SK-N-SH (cell line): ENCODE measurements at regions not wholly inside any gene's neighbourhood (a gene's known extent, or its start where the extent isn't known, plus 50 kb on each side); places are given as distances from the start of the nearest gene placed in this dataset.
A peak's percentile ranks its signal among the peaks of the same experiment; 100 is the strongest.

Experiments
- CTCF ChIA-PET: fragments of 300-600, 350-600 bp; formaldehyde crosslinking; extraction: SDS; loops from one replicate; lab custom pipeline; 2021; lab: Yijun Ruan, JAX
- POLR2A ChIA-PET: fragments of 350-600 bp; sonication (Branson Sonifier 250); formaldehyde crosslinking; extraction: SDS; loops from one replicate; lab custom pipeline; 2020; ENCODE audit warnings: antibody characterized with exemption, inconsistent platforms; lab: Yijun Ruan, JAX
- DNase-seq: peaks from one replicate; pipeline ENCODE4 v3.0.0; 2012
- H2AFZ ChIP-seq: fragments of 200-600 bp; sonication (generic); 2 replicates; pipeline ENCODE4 v1.8.1; 2016; ENCODE audit warnings: antibody characterized with exemption, mild to moderate bottlenecking, low read depth
- H3F3A ChIP-seq: fragments of 200-600 bp; sonication (generic); replicated peaks from 2 replicates; pipeline ENCODE3; 2016; ENCODE audit warnings: antibody characterized with exemption, mild to moderate bottlenecking; ENCODE audit not compliant: insufficient read depth
- H3K27ac ChIP-seq, 2 experiments: fragments of 200-500 bp in 1 of 2; fragments of 200-600 bp in 1 of 2; sonication (Bioruptor generic) in 1 of 2; sonication (generic), shearing (Covaris generic) in 1 of 2; 2 replicates each; pipeline versions ENCODE4 v1.5.1 to v1.6.1; 2014 to 2016; ENCODE audit warnings: low read depth in 2 of 2, inconsistent platforms in 1 of 2, low read length in 1 of 2, mild to moderate bottlenecking in 1 of 2, mixed read lengths in 1 of 2
- H3K27me3 ChIP-seq: fragments of 200-600 bp; sonication (generic), shearing (Covaris generic); 2 replicates; pipeline ENCODE4 v1.6.1; 2016; ENCODE audit warnings: mixed run types; ENCODE audit not compliant: insufficient read depth
- H3K36me3 ChIP-seq, 2 experiments: fragments of 200-500 bp in 1 of 2; fragments of 200-600 bp in 1 of 2; sonication (Bioruptor generic) in 1 of 2; sonication (generic) in 1 of 2; replicated peaks in 1 of 2; 2 replicates each; pipeline versions ENCODE3 to v1.5.1; 2014 to 2016; ENCODE audit warnings: low read length in 1 of 2, mild to moderate bottlenecking in 1 of 2; ENCODE audit not compliant: insufficient read depth in 2 of 2, control insufficient read depth in 1 of 2
- H3K4me1 ChIP-seq, 2 experiments: fragments of 200-500 bp in 1 of 2; fragments of 200-600 bp in 1 of 2; sonication (Bioruptor generic) in 1 of 2; sonication (generic), shearing (Covaris generic) in 1 of 2; 2 replicates each; pipeline versions ENCODE4 v1.5.1 to v1.6.1; 2014 to 2016; ENCODE audit warnings: low read depth in 1 of 2, low read length in 1 of 2, mixed run types in 1 of 2; ENCODE audit not compliant: insufficient read depth in 2 of 2, control insufficient read depth in 1 of 2
- H3K4me2 ChIP-seq: fragments of 200-600 bp; sonication (generic), shearing (Covaris generic); 2 replicates; pipeline ENCODE4 v1.6.1; 2017; ENCODE audit warnings: mixed run types
- H3K4me3 ChIP-seq, 2 experiments: fragments of 200-500 bp in 1 of 2; fragments of 200-600 bp in 1 of 2; sonication (Bioruptor generic) in 1 of 2; sonication (generic), shearing (Covaris generic) in 1 of 2; 2 replicates each; pipeline versions ENCODE4 v1.5.1 to v1.8.1; 2014 to 2016; ENCODE audit warnings: low read depth in 2 of 2, inconsistent platforms in 1 of 2, low read length in 1 of 2, mild to moderate bottlenecking in 1 of 2, mixed read lengths in 1 of 2, moderate library complexity in 1 of 2
- H3K79me2 ChIP-seq: fragments of 200-600 bp; sonication (generic); 2 replicates; pipeline ENCODE4 v1.8.1; 2017; ENCODE audit warnings: mild to moderate bottlenecking; ENCODE audit not compliant: insufficient read depth
- H3K9ac ChIP-seq: fragments of 200-600 bp; sonication (generic); 2 replicates; pipeline ENCODE4 v1.6.1; 2017; ENCODE audit warnings: mixed run types
- H3K9me2 ChIP-seq: fragments of 200-600 bp; sonication (generic); 2 replicates; pipeline ENCODE4 v1.6.1; 2017; ENCODE audit warnings: mixed run types
- H3K9me3 ChIP-seq: fragments of 200-600 bp; sonication (generic); 2 replicates; pipeline ENCODE4 v1.6.1; 2017; ENCODE audit warnings: mixed run types, mild to moderate bottlenecking, moderate library complexity
- H4K20me1 ChIP-seq: fragments of 200-600 bp; sonication (generic); 2 replicates; pipeline ENCODE4 v1.6.1; 2017; ENCODE audit warnings: mild to moderate bottlenecking, mixed run types; ENCODE audit not compliant: insufficient read depth
- MXI1 ChIP-seq: IDR thresholded peaks from 2 replicates; pipeline ENCODE4 v1.6.1; 2012; ENCODE audit warnings: mild to moderate bottlenecking, low read depth, low read length, improper control_type of control experiment
- POLR2AphosphoS5 ChIP-seq: IDR thresholded peaks from 2 replicates; pipeline ENCODE4 v1.6.1; 2012; ENCODE audit warnings: low read depth, low read length
- RXRA ChIP-seq: IDR thresholded peaks from 2 replicates; pipeline ENCODE4 v1.4.0; 2012; ENCODE audit warnings: low read depth, mild to moderate bottlenecking, borderline replicate concordance
- TAF1 ChIP-seq: IDR thresholded peaks from 2 replicates; pipeline ENCODE4 v1.6.1; 2012; ENCODE audit warnings: low read depth, mild to moderate bottlenecking, low read length, moderate library complexity, borderline replicate concordance
- WGBS: methylation state at CpG from one replicate; pipeline ENCODE4 v1.1.6; 2017; ENCODE audit warnings: low lambda C conversion rate; 5-methylcytosine and 5-hydroxymethylcytosine counted together
- TF ChIP-seq, protein P1 (sequence below): fragments of 200-600 bp; sonication (generic); IDR thresholded peaks from 2 replicates; pipeline ENCODE4 v1.6.1; 2017; ENCODE audit warnings: antibody characterized with exemption, mild to moderate bottlenecking, moderate library complexity
- TF ChIP-seq, protein P2 (sequence below): IDR thresholded peaks from 2 replicates; pipeline ENCODE4 v1.4.0; 2012; ENCODE audit warnings: low read depth, borderline replicate concordance
- TF ChIP-seq, protein P3 (sequence below): fragments of 150-350 bp; IDR thresholded peaks from 2 replicates; pipeline ENCODE4 v1.6.1; 2017; ENCODE audit warnings: antibody characterized with exemption, low read length, low read depth, borderline replicate concordance
- TF ChIP-seq, protein P4 (sequence below): IDR thresholded peaks from 2 replicates; pipeline ENCODE4 v1.4.0; 2012; ENCODE audit warnings: low read depth, borderline replicate concordance
- TF ChIP-seq, protein P5 (sequence below): fragments of 150-350 bp; IDR thresholded peaks from 2 replicates; pipeline ENCODE4 v1.6.1; 2016; ENCODE audit warnings: mild to moderate bottlenecking, low read depth, low read length
- TF ChIP-seq, protein P6 (sequence below): IDR thresholded peaks from 2 replicates; pipeline ENCODE4 v1.6.1; 2012; ENCODE audit warnings: mild to moderate bottlenecking, low read depth, low read length, moderate library complexity

DNA sequence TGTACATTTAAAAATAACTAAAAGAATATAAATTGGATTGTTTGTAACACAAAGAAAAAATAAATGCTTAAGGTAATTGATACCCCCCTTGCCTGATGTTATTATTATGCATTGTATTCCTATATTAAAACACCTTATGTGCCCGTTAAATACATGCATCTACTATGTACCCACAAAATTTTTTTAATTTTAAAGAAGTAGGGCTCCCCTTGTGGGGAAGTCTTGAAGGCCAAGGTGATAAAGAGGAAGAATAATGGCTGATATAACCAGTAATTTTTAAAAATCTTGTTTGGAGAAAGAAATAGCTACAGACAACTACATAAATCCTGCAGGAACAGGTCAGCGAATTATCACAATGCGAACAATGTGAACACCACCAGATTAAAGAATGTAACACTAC is 451.7 kb upstream of the ARHGEF26 start:
- WGBS: 39% methylated on average over 3 of the region's 3 CpGs
- no peak overlapping the region for H3K27ac ChIP-seq
- H4K20me1 ChIP-seq: no peaks in the 10 kb centered on the region
- H3K4me3 ChIP-seq: no peak overlapping the region
- no peak overlapping the region for H2AFZ ChIP-seq
- ChIA-PET POLR2A (no interaction called here), CTCF (no interaction called here)
- no peak for DNase-seq
- no peaks in the 10 kb centered on the region for H3K9me2 ChIP-seq
- peaks cover 4% of the 10 kb centered on the region; the same call in 1 of the 2 replicates for H3K27me3 ChIP-seq
- no peaks in the 10 kb centered on the region for H3K79me2 ChIP-seq
- TF ChIP-seq, protein P1, sequence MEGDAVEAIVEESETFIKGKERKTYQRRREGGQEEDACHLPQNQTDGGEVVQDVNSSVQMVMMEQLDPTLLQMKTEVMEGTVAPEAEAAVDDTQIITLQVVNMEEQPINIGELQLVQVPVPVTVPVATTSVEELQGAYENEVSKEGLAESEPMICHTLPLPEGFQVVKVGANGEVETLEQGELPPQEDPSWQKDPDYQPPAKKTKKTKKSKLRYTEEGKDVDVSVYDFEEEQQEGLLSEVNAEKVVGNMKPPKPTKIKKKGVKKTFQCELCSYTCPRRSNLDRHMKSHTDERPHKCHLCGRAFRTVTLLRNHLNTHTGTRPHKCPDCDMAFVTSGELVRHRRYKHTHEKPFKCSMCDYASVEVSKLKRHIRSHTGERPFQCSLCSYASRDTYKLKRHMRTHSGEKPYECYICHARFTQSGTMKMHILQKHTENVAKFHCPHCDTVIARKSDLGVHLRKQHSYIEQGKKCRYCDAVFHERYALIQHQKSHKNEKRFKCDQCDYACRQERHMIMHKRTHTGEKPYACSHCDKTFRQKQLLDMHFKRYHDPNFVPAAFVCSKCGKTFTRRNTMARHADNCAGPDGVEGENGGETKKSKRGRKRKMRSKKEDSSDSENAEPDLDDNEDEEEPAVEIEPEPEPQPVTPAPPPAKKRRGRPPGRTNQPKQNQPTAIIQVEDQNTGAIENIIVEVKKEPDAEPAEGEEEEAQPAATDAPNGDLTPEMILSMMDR: peak; percentile 36
- TF ChIP-seq, protein P2, sequence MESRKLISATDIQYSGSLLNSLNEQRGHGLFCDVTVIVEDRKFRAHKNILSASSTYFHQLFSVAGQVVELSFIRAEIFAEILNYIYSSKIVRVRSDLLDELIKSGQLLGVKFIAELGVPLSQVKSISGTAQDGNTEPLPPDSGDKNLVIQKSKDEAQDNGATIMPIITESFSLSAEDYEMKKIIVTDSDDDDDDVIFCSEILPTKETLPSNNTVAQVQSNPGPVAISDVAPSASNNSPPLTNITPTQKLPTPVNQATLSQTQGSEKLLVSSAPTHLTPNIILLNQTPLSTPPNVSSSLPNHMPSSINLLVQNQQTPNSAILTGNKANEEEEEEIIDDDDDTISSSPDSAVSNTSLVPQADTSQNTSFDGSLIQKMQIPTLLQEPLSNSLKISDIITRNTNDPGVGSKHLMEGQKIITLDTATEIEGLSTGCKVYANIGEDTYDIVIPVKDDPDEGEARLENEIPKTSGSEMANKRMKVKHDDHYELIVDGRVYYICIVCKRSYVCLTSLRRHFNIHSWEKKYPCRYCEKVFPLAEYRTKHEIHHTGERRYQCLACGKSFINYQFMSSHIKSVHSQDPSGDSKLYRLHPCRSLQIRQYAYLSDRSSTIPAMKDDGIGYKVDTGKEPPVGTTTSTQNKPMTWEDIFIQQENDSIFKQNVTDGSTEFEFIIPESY: no peak
- H3F3A ChIP-seq: no peaks in the 10 kb centered on the region
- H3K9me3 ChIP-seq: no peaks in the 10 kb centered on the region
- H3K36me3 ChIP-seq: no peaks in the 10 kb centered on the region
- H3K4me1 ChIP-seq: no peaks in the 10 kb centered on the region
- no peak overlapping the region for H3K4me2 ChIP-seq
- no peak overlapping the region for H3K9ac ChIP-seq

DNA sequence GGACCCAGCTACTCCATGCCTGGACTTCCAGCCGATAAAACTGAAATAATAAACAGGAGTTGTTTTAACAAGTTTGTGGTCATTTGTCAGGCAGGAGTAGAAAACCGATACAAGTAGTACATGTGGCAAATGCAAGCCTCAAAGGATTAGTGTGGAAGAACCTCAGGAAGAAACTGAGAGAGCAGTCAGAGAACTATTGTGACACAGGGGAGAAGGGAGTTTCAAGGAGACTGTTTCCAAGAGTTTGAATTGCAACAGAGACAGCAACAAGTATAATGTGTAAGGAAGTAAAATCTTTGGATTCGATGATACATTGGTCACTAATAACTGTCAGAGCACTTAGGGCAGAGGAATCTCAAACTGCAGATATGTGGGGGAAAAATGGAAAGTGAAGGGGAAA is 450.6 kb upstream of the ARHGEF26 start:
- ChIA-PET POLR2A (no interaction called here), CTCF (no interaction called here)
- no peaks in the 10 kb centered on the region for H3K9me3 ChIP-seq
- no peak for DNase-seq
- no peaks in the 10 kb centered on the region for H3K4me1 ChIP-seq
- no peaks in the 10 kb centered on the region for H3K9me2 ChIP-seq
- H3K9ac ChIP-seq: no peak overlapping the region
- no peaks in the 10 kb centered on the region for H3K79me2 ChIP-seq
- no peaks in the 10 kb centered on the region for H3K36me3 ChIP-seq
- H2AFZ ChIP-seq: no peak overlapping the region
- H3F3A ChIP-seq: no peaks in the 10 kb centered on the region
- no peaks in the 10 kb centered on the region for H4K20me1 ChIP-seq
- H3K4me3 ChIP-seq: no peak overlapping the region
- 2% methylated on average over 3 of the region's 3 CpGs for WGBS
- no peaks in the 10 kb centered on the region; the same call in 1 of the 2 replicates for H3K27me3 ChIP-seq
- TF ChIP-seq, protein P3, sequence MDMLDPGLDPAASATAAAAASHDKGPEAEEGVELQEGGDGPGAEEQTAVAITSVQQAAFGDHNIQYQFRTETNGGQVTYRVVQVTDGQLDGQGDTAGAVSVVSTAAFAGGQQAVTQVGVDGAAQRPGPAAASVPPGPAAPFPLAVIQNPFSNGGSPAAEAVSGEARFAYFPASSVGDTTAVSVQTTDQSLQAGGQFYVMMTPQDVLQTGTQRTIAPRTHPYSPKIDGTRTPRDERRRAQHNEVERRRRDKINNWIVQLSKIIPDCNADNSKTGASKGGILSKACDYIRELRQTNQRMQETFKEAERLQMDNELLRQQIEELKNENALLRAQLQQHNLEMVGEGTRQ: no peak
- no peak for TF ChIP-seq RXRA
- H3K27ac ChIP-seq: no peak overlapping the region
- no peak overlapping the region for H3K4me2 ChIP-seq

DNA sequence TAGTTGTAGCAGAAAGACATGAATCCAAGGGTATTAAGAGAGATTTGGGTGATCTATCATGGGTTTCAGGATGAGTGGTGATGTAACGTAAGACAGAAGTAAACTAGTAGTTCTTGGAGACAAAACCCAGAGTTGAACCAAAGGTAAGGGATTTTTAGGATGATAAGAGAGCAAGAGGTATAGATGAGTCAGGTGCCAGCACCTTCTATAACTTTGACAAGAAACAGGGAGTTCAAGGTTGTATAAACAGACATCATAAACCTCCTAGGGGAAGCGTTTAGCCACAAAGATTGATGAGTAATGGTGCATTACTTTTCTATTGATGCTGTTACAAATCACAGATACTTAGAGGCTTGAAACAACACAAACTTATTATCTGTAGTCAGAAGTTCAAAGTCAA is 447.3 kb upstream of the ARHGEF26 start:
- Histone ChIP-seq H2AFZ (no peak overlapping the region), H3K9ac (no peak overlapping the region), H3K36me3 (no peaks in the 10 kb centered on the region), H4K20me1 (no peaks in the 10 kb centered on the region), H3K27ac (no peak overlapping the region), H3K4me1 (no peaks in the 10 kb centered on the region), H3F3A (no peaks in the 10 kb centered on the region), H3K4me2 (no peak overlapping the region), H3K27me3 (no peaks in the 10 kb centered on the region; the same call in 1 of the 2 replicates), H3K9me2 (no peaks in the 10 kb centered on the region), H3K9me3 (no peaks in the 10 kb centered on the region), H3K4me3 (no peak overlapping the region), H3K79me2 (no peaks in the 10 kb centered on the region)
- WGBS: 14% methylated on average over 2 of the region's 2 CpGs
- ChIA-PET CTCF (no interaction called here), POLR2A (no interaction called here)
- DNase-seq: no peak
- TF ChIP-seq, protein P4, sequence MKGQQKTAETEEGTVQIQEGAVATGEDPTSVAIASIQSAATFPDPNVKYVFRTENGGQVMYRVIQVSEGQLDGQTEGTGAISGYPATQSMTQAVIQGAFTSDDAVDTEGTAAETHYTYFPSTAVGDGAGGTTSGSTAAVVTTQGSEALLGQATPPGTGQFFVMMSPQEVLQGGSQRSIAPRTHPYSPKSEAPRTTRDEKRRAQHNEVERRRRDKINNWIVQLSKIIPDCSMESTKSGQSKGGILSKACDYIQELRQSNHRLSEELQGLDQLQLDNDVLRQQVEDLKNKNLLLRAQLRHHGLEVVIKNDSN: no peak
- no peak for TF ChIP-seq MXI1
- TF ChIP-seq, protein P5, sequence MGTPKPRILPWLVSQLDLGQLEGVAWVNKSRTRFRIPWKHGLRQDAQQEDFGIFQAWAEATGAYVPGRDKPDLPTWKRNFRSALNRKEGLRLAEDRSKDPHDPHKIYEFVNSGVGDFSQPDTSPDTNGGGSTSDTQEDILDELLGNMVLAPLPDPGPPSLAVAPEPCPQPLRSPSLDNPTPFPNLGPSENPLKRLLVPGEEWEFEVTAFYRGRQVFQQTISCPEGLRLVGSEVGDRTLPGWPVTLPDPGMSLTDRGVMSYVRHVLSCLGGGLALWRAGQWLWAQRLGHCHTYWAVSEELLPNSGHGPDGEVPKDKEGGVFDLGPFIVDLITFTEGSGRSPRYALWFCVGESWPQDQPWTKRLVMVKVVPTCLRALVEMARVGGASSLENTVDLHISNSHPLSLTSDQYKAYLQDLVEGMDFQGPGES: no peak
- TF ChIP-seq, protein P6, sequence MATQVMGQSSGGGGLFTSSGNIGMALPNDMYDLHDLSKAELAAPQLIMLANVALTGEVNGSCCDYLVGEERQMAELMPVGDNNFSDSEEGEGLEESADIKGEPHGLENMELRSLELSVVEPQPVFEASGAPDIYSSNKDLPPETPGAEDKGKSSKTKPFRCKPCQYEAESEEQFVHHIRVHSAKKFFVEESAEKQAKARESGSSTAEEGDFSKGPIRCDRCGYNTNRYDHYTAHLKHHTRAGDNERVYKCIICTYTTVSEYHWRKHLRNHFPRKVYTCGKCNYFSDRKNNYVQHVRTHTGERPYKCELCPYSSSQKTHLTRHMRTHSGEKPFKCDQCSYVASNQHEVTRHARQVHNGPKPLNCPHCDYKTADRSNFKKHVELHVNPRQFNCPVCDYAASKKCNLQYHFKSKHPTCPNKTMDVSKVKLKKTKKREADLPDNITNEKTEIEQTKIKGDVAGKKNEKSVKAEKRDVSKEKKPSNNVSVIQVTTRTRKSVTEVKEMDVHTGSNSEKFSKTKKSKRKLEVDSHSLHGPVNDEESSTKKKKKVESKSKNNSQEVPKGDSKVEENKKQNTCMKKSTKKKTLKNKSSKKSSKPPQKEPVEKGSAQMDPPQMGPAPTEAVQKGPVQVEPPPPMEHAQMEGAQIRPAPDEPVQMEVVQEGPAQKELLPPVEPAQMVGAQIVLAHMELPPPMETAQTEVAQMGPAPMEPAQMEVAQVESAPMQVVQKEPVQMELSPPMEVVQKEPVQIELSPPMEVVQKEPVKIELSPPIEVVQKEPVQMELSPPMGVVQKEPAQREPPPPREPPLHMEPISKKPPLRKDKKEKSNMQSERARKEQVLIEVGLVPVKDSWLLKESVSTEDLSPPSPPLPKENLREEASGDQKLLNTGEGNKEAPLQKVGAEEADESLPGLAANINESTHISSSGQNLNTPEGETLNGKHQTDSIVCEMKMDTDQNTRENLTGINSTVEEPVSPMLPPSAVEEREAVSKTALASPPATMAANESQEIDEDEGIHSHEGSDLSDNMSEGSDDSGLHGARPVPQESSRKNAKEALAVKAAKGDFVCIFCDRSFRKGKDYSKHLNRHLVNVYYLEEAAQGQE: no peak
- no peak for TF ChIP-seq TAF1
- TF ChIP-seq POLR2AphosphoS5: no peak
